HG03469 (cell line): ENCODE measurements at regions not wholly inside any gene's neighbourhood (a gene's known extent, or its start where the extent isn't known, plus 50 kb on each side); places are given as distances from the start of the nearest gene placed in this dataset.

Experiments used
- ATAC-seq: cut with Tn5 transposase; IDR thresholded peaks from one replicate; pipeline ENCODE4 v1.9.1; 2021; ENCODE audit warnings: mild to moderate bottlenecking, moderate library complexity, moderate number of reproducible peaks; ENCODE audit not compliant: unreplicated experiment

DNA sequence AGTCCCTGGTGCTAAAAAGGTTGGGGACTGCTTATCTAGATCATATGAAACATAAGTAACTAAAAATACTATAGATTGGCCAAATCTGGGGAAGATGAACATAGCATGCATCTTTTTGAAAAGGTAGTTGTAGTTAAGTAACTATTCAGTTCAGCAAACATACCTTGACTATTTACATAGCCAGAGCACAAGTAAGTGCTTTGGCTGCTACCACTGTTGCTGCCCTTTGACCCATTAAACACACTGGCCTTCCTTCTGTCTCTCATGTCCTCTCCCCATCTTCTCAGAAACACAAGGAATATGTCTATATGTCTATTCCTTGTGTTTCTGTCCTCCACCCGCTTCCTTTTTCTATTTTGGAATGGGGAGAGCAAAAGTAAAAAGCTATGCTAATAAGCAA lies 87.9 kb upstream of the SPRY1 start:
- ATAC-seq = no peak

DNA sequence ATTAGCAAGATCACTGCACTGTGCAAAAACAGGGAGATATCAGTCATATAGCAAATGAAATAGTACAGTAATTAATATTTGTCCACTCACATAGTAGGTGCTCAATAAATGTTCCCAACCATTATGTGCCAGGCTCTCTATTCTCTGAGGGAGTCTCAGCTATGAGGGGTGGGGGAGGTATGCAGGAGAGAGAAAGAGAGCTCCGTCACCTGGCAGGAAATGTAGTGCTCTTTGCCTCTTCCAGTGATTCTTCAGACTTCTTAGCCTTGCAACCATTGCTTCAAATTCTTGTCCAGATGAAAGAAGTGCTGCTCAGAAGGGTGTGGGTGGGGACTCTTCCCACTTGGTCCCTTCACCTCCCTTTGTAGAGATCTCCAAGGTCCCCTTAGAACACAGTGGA lies 84.5 kb upstream of the SPRY1 start:
- no peak for ATAC-seq

DNA sequence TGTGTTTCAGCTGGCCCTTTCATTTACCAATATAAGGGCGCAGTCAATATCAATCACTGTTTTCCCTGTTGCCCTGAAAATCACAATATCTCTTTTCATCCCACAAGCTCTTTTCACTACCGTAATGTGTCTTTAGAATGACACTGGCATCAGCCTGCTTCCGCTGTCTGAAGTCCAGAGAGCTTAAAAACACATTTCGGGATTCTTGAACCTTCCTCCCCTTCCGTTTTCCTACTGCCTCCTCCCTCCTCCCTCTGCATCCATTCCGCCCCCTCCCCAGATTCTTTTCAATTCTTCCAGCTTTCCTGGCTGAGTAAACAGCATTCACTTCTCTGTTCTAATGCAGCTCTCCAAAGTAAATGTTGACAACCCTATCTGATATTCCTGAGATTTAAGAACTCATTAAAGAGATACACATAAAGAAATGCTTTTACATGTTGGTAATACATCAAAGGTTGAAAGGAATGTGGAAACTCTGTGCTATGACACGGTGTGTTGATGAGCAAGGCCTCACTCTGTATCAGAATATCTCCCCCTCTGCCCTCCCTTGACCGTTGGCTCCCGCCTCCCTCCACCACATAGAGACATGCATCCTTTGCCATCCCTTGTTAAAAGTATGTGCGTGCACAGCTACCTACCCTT lies 83.5 kb upstream of the SPRY1 start:
- ATAC-seq = no peak

DNA sequence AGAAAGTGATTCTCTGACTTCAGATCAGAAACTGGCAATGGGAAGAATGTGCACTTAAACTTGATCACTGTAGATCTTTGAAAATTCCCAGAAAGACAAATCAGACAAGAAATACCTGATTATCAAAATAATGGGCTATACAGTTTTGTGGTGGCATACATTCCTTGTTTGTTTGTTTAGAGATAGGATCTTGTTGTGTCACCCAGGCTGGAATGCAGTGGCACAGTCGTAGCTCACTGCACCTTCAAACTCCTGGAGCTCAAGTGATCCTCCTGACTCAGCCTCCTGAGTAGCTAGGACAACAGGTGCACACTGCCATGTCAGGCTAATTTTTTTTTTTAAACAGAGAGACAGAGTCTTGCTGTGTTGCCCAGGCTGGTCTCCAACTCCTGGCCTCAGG lies 81.0 kb upstream of the SPRY1 start:
- ATAC-seq = no peak

DNA sequence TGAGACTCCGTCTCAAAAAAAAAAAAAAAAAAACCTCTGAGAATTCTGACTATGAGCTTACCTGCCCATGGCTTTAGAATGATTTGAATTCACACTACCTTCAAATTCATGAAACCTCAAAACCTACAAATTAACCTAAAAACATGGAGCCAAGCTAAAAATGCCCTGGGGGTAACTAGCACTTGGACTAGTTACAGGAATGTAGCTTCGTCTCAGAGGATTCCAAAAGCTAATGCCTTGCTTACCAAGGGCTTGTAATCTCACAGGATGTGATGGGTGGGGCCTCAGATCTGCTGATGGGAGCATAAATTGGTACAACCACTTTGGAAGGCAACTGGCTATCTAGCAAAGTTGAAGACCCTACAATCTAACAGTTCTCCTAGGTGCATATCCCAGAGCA lies 79.4 kb upstream of the SPRY1 start:
- ATAC-seq = no peak

DNA sequence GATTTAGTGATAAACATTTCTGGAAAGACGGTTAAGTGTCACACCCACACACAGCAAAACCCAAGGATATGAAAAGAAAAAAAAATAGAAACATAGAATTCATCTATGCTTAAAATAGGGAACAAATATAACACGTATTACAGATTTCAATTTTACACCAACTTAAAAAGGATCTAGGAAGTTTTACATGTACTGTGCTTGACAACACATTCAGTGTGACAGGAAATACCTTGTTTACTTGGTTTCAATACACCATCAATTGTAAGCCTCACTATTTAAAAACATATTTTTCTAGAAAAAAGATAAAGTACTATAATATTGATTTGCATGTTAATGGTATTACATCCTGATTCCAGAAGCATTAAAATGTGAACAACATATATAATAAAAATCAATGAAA lies 77.0 kb upstream of the SPRY1 start:
- ATAC-seq = no peak

DNA sequence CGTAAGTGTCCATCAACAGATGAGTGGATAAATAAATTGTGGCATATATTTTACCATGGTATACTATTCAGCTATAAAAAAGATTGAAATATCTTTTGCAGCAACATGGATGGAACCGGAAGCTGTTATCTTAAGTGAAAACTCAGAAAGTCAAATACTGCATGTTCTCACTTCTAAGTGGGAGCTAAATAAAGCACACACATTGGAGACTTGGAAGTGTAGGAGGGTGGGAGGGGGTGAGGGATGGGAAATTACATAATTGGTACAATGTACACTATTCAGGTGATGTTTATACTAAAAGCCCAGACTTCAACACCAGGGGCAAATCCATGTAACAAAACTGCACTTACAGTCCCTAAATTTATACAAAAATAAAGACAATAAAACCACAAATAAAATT lies 72.6 kb upstream of the SPRY1 start:
- no peak for ATAC-seq

DNA sequence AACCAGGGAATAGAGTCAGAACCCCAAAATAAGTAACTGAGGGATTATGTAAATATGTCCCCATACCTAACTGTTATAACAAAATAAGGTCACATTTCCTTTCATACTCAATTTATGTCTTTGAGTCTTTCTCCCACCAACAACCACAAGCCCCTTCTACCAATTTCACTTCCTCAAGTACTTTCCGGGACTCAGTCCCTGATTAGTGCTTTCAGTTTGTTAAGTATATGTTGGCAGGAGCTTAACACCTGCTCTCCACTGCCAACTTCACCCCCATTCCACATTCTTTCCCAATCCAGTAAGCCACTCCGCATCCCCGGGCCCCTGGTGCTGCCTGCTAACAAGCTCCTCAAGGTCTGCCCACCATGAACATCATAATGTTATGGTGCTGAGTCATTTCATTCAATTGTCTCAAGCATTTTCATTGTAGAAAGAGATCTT lies 71.3 kb upstream of the SPRY1 start:
- peak; percentile 98 for ATAC-seq

DNA sequence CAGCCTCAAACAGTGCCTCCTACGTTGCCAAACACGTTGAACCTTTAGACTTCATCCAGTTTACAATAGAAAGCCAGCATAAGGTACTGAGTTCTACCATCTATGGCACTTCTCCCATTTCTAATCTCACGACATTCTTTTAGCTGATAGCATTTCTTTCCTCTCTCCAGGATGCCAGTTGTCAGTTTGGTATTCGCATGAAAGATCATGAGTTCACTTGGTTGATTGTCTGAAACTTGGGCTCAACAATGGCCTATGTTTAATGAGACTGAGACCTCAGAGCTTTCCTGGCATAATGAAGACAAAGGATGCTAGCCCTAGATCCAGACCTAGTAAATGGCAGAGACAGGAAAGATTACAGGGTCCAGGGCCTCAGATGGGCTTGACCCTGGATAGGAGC lies 69.2 kb upstream of the SPRY1 start:
- no peak for ATAC-seq

DNA sequence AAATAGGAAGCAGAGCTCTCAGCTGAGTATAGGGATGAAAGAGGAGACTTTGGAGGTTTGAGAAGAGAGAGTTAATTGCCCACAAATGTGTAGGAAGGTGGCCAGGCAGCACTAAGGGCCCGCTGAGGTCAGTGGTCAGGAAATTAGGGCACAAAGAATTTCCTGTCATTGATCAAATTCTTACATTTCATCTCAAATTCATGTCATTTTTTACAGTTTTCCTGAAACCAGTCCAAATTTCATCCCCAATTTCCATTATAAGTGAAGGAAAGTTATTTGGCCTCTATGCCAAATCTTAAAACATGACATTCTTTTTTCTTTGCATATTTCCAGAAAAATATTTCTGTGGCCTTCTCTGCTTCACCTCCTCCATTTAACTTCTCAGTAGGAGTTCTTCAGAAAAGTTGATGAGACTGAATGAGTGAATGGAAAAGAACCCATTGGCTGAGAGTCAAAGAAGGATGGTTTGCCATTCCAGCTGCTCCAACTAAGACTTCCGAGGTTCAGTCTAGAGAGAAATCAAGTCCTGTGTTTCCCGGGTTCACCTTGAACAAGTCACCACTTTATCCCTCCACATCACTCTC lies 68.7 kb upstream of the SPRY1 start:
- no peak for ATAC-seq

DNA sequence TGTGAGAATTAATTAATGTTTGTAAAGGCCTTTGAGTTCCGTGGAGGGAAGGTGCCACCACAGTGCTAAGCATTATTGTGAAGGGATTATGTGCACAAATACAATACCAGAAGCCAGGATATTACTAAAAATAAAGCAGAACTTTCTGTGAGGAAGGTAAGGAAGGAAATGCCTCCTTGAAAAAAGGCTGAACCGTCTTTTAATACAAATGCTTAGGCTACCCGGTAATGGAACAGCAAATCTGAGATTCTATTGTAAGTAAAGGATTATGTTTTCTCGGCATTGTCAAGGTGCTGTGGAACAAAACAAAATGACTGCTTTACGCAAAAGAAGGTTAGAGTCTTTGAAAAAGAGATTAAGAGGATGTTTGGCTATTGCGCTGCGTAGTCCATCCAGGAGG lies 57.9 kb upstream of the SPRY1 start:
- ATAC-seq = no peak

DNA sequence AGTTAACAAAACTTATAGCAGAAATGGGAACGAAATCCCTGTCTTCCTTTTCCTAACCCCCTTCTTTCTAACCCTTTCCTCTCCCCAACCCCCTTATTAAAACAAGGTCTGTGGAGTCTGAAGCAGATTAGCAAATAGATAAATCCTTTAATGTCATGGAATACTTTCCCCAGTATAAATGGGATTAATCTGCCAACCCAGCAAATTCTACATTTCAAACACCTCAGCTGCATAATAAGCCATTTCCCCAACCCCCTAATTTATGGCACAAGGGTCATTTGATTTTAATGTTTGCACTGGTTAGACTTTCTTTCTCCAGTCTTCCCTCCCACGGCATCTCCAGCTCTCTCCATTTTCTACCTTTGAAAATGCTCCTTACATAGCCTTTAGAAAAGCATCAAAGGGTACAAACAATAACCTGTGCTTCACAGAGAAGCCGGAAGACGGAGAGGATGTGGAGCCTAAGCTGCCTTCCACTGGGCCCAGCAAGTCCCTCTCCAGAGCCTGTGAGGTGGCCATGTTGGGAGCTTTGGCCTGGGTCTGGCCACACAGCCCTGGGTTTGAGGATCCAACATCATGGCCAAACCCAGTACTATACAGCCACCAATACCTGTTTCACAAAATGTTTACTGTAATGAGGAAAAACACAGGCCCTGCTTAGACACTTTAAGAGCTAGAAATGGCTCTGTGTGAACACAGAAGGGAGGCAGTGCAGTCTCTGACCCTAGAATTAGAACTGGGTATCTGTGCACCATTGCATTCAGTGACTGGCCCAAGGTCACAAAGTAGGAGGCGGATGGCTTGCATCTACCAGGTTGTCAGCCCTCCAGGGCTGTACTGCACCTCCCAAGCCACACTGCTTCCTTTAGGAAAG lies 56.9 kb upstream of the SPRY1 start:
- no peak for ATAC-seq

DNA sequence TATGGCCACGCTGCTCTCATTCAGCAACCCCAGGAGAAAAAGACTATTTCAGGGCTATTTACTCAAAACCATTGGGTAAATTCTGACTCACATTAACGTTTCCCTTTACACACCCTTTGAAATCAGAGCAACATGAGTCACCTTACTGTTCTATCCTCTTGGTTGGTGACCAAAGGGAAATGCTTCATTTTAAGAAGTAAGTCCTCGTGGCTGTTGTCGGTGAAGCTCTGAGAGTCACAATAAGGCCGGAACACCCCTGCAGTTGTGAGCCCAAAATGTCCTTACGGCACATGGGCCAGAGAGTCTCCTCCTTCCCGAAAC lies 56.3 kb upstream of the SPRY1 start:
- no peak for ATAC-seq

DNA sequence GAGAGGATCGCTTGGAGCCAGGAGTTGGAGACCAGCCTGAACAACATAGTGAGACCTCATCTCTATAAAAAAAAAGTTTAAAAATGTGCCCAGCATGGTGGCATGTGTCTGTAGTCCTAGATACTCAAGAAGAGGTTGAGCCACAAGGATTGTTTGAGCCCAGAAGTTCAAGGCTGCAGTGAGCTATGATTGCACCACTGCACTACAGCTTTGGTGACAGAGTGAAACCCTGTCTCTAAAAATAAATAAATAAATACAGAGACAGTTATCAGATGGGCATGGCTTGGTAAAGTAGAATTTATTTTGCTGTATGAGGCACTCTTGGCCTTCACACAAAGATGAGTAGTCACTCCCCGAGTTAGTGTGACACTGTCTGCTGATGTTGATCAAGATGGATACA lies 54.1 kb upstream of the SPRY1 start:
- no peak for ATAC-seq

DNA sequence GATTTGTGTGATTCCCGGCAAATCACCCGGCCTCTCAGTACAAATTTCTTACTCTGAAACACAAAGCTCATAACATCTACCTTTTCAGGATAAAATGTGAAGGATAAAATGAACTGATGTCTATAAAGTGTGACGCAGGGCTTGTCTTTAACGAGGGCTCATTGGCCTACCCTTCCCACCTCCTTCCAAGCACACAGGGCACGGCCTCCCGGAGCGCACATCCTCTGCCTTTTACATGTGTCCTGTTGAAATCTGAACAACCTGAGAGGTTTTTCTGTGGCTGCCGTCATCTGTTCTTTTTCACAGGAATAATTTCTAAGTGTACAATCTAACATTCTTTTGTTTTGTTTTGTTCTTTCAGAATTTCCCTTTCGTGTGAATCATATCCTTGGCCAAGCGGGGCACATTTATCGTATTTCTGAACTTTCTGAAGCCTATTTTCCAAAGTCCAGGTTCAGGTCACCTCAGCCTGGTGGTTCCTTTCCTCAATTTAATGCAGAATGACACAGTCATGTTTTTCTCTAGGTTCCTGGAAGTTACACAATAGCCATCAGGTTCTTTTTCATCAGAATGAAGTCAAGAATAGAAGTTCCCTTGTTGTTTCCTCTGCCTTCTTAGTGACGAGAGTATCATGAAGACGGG lies 53.1 kb upstream of the SPRY1 start:
- no peak for ATAC-seq

DNA sequence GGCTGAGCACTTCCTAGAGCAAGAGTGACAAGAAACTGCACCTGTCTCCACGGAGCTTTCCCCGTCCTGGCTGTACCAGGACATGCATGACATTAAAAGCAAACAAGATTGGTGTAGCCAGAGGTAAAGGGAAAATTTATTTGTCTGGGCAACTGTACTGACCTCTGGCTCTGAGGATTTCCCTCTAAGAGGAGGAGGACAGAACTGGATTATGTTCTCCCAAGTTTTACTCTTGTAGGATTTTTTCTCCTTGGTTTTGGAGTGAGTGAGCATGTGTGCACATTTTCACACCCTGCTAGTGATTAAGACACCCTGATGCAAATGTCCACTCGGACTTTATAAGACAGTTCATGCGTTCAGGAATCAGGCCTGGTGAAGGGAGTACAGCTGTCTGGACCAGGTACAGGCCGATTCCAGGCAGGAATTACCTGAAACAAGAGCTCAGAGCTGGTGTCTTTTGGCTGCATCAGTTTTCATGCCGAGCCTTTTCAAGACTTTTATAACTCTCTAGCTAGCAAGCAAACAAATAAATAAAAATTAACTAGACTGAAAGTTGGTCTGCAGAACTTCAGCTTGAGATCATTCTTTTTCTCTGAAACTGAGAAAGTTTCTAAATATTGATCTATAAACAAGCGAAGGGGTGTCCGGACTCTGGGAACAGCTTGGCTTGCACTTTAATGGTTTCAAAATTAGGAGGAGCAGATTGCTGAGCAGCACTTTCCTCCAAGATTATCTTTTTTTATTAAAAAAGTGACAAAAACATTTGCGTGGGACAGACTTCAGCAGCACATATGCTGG lies 51.3 kb upstream of the SPRY1 start:
- no peak for ATAC-seq

DNA sequence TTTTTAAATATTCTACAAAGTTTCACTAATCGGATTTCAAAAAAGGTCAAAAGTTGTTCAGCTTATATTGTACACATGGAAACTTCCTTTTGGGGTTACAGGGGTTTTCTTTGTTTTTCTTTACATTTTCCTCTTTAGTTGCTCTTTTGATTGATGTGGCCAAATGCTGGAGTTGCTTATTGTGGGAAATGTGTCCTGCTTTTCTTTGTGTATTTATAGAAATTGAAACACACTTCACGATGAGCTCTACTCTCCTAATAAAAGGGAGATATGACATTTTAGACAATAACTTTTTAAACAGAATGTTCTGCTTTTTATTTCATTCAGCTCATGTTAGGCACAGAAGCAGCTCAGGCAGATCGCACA lies 50.7 kb upstream of the SPRY1 start:
- ATAC-seq = no peak

DNA sequence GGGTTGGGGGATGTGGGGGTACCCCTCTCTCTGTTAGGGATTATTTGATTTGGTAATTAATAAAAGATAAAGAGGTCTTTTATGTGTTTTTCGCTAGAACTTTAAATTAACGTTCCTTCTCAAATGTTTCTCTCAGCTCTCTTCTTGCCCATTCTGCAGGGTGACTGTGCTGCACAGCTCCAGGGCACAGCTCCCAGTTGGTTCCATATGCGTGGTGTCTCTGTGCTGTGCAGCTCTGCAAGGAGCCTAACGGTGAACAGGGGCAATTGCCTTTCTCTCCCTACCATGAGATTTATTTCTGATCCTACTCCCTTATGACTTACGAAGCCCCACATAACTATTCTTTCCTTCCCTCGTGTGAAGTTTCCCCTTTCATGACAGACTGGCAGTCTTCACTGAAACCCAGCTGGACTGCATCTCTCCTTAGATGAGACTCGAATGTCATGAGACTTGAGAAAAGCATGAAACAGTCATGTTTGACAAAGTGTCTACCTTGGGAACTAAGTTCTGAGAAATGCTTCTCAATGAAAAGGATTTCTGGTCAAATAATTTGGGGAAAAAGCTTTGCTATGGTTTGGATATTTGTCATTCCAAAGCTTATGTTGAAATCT lies 50.2 kb upstream of the SPRY1 start:
- ATAC-seq = no peak
